Type B pancreatic cell (in vitro differentiated cells): ENCODE measurements at regions not wholly inside any gene's neighbourhood (a gene's known extent, or its start where the extent isn't known, plus 50 kb on each side); places are given as distances from the start of the nearest gene placed in this dataset.

ENCODE experiments used
- DNase-seq: peaks from one replicate; pipeline ENCODE4 v3.0.0; 2021; ENCODE audit warnings: mixed read lengths; ENCODE audit not compliant: unreplicated experiment; ENCODE audit errors: extremely low spot score
- H3K27ac Mint-ChIP-seq: 2 replicates; pipeline ENCODE4 v1.8.0; 2021; ENCODE audit warnings: mild to moderate bottlenecking, mixed read lengths
- H3K27me3 Mint-ChIP-seq: 2 replicates; pipeline ENCODE4 v1.8.0; 2021; ENCODE audit warnings: mixed read lengths
- H3K36me3 Mint-ChIP-seq: 2 replicates; pipeline ENCODE4 v1.8.0; 2021; ENCODE audit warnings: mixed read lengths
- H3K4me1 Mint-ChIP-seq: one replicate; pipeline ENCODE4 v1.8.0; 2021; ENCODE audit warnings: mixed read lengths; ENCODE audit not compliant: unreplicated experiment
- H3K4me3 Mint-ChIP-seq: 2 replicates; pipeline ENCODE4 v1.8.0; 2021; ENCODE audit warnings: mild to moderate bottlenecking, mixed read lengths
- H3K9me3 Mint-ChIP-seq: 2 replicates; pipeline ENCODE4 v1.8.0; 2021; ENCODE audit warnings: mixed read lengths
- CTCF ChIP-seq: fragments of 200-600 bp; sonication (generic); conservative IDR thresholded peaks from 2 replicates; pipeline ENCODE4 v1.5.0; 2021; ENCODE audit warnings: antibody characterized with exemption, mild to moderate bottlenecking

GRCh38 chr6:109308018-109308492 lies 74.2 kb downstream of the CD164 start:
- no peaks in the 10 kb centered on the region for H3K4me1 Mint-ChIP-seq
- no peaks in the 10 kb centered on the region for H3K27me3 Mint-ChIP-seq
- no peak overlapping the region for H3K4me3 Mint-ChIP-seq
- TF ChIP-seq CTCF = no peak
- no peak overlapping the region for H3K27ac Mint-ChIP-seq
- H3K36me3 Mint-ChIP-seq = no peaks in the 10 kb centered on the region
- no peak for DNase-seq
- H3K9me3 Mint-ChIP-seq = peaks cover 7% of the 10 kb centered on the region

GRCh38 chr6:109306733-109307132 lies 75.5 kb downstream of the CD164 start:
- DNase-seq = no peak
- H3K9me3 Mint-ChIP-seq = peaks cover 6% of the 10 kb centered on the region
- H3K27me3 Mint-ChIP-seq = no peaks in the 10 kb centered on the region
- H3K36me3 Mint-ChIP-seq = no peaks in the 10 kb centered on the region
- H3K27ac Mint-ChIP-seq = no peak overlapping the region
- no peak overlapping the region for H3K4me3 Mint-ChIP-seq
- TF ChIP-seq CTCF = no peak
- no peaks in the 10 kb centered on the region for H3K4me1 Mint-ChIP-seq

GRCh38 chr6:109305028-109305427 lies 77.2 kb downstream of the CD164 start:
- H3K27ac Mint-ChIP-seq = no peak overlapping the region
- H3K9me3 Mint-ChIP-seq = no peaks in the 10 kb centered on the region

GRCh38 chr6:109304284-109305015 lies 77.8 kb downstream of the CD164 start:
- peaks cover 16% of the 10 kb centered on the region for H3K4me1 Mint-ChIP-seq
- H3K27me3 Mint-ChIP-seq = no peaks in the 10 kb centered on the region
- H3K9me3 Mint-ChIP-seq = no peaks in the 10 kb centered on the region
- H3K4me3 Mint-ChIP-seq = no peak overlapping the region
- TF ChIP-seq CTCF = no peak
- no peak for DNase-seq
- no peaks in the 10 kb centered on the region for H3K36me3 Mint-ChIP-seq
- H3K27ac Mint-ChIP-seq = no peak overlapping the region

More at GRCh38 chr6:109305028-109305427, 77.2 kb downstream of the CD164 start:
- H3K27me3 Mint-ChIP-seq = no peaks in the 10 kb centered on the region
- DNase-seq = no peak
- H3K4me1 Mint-ChIP-seq = peaks cover 16% of the 10 kb centered on the region
- TF ChIP-seq CTCF = no peak
- H3K4me3 Mint-ChIP-seq = no peak overlapping the region
- no peaks in the 10 kb centered on the region for H3K36me3 Mint-ChIP-seq

GRCh38 chr6:109303640-109304283 lies 78.5 kb downstream of the CD164 start:
- Mint-ChIP-seq H3K9me3 (no peaks in the 10 kb centered on the region), H3K36me3 (no peaks in the 10 kb centered on the region), H3K27ac (no peak overlapping the region), H3K27me3 (no peaks in the 10 kb centered on the region), H3K4me3 (no peak overlapping the region), H3K4me1 (peaks cover 21% of the 10 kb centered on the region)
- DNase-seq = no peak
- TF ChIP-seq CTCF = no peak
